NCI-H2081 treated with DMSO at 0.1 percent for 48 hours (cell line): ENCODE measurements at regions not wholly inside any gene's neighbourhood (a gene's known extent, or its start where the extent isn't known, plus 50 kb on each side); places are given as distances from the start of the nearest gene placed in this dataset.
"Not testable (repeated sequence)": the region's sequence is repeated elsewhere in the genome, so short reads cannot be mapped to it uniquely, and the experiment has no call there.

Experiments used
- DNase-seq: peaks from one replicate; lab custom pipeline; 2025; lab: John Stamatoyannopoulos, UW

GRCh38 chrX:40414335-40414734, 166.4 kb upstream of the ATP6AP2 start:
- no peak for DNase-seq

GRCh38 chrX:40411340-40412111, 169.2 kb upstream of the ATP6AP2 start:
- no peak for DNase-seq

DNA sequence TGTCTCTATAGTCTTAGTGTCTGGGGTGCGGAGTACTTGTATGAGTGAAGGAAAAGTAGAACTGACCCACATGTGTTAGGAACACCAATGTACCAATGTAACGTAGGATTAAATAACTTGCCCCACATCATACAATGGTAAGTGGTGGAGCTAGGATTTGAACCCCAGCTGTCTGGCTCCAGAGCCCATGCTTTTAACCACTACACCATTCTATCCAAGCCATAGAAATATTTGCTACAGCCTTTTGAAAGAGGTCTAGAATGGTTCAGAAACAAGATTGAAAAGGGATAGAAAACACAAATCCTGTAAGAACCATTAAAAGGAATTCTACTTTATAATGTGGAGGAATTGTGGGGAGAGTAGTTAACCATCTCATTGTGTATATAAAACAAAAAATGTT, 169.9 kb upstream of the ATP6AP2 start:
- no peak for DNase-seq

DNA sequence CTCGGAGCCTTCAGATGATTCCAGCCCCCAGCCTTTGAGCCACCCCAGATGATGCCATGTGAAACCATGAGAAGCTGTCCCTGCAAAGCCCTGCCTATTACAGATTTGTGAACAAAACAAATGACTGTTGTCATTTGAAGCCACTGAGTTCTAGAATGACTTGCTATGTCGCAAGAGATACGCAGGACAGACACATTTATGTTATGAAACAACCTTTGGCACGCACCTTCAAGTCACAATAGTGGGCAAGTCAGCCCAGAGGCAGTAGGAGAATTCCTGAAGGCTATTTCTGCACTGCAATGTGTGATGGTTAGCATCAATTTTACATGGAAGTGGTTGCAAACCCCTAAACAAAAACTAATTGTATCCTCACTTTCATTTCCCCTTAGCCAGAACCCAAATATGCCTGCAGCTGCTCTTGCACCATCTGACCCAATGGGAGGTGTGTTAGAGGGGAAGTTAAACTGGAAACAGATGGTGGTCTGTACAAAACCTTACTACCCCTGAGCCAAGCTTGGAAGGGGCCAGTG, 174.4 kb upstream of the ATP6AP2 start:
- no peak for DNase-seq

- no peak for DNase-seq
These were observed 175.4 kb upstream of the ATP6AP2 start for GRCh38 chrX:40405399-40405798.

- no peak for DNase-seq
These were observed 177.0 kb upstream of the ATP6AP2 start for GRCh38 chrX:40403757-40404156.

- no peak for DNase-seq
These were observed 177.8 kb upstream of the ATP6AP2 start for GRCh38 chrX:40402831-40403533.

GRCh38 chrX:40395102-40395501, 185.7 kb upstream of the ATP6AP2 start:
- DNase-seq: no peak

DNA sequence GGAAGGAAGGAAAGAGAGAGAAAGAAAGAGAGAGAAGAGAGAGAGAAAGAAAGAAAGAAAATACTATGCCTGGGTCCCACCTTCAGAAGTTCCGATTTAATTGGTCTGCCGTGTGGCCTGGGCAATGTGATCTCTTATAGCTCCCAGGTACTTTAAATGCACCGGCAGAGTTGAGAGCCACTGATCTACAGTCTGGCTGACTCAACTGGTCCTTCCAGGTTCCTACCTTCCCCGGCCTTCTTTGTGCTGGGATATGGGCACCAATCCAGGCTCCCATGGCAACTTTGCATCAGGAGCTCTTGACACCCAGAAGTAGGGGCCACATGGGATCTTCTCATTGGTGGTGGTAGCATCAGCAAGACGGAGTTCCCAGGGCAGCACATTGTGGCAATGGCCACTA, 186.5 kb upstream of the ATP6AP2 start:
- no peak for DNase-seq

DNA sequence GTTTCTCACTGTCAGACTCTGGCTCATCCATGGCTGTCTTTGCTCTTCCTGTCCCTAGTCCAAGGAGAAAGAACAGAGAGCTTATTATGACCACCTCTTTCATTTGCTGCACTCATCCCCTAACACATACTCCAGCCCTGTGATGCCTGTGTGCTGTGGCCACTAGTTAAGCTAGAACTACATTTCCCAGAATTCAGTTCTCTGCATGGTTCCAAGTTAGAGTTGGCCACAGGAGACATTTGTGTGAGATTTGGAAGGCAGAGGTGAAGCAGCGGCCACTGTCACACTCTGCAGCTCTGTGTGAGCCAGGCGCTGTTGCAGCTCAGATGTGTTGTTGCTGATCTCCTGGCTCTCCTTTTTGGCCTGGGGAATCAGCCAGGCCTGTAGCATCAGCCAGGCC, 188.2 kb upstream of the ATP6AP2 start:
- DNase-seq: no peak

DNA sequence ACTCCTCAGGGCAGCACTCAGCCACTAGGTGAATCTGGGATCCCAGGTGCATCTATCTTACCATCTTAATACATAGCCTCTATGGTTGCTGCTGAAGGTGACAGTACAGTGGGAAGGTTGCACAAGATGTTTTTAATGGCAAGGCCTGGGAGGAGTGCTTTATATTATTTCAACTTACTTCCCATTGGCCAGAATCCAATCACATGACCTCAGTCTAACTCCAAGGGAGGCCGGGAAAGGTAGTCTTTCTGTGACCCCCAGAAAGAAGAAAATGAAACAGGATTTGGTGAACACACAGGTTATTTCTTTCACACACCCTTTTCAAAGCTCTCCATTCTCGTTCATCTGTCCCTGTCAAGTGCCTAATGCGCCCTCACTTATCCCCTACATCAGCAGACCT, 189.1 kb upstream of the ATP6AP2 start:
- DNase-seq: no peak

GRCh38 chrX:40389555-40389954, 191.2 kb upstream of the ATP6AP2 start:
- no peak for DNase-seq

DNA sequence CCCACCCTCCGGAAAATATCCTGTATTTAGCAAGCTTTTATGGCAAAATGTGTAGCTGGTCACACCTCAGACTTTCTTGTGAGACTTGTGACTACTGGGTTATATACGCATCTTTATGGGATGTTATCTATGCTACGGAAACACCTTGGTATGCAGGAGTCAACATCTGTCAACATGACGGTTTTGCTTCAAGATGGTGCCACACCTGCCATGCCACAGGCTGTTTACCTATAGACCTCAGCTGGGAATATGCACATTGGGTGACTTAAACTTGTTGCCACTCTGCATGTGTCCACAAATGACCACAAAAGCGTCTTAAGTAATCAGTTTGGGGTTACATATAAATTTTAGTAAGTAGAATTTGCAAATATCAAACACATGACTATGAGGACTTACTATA, 192.3 kb upstream of the ATP6AP2 start:
- no peak for DNase-seq

DNA sequence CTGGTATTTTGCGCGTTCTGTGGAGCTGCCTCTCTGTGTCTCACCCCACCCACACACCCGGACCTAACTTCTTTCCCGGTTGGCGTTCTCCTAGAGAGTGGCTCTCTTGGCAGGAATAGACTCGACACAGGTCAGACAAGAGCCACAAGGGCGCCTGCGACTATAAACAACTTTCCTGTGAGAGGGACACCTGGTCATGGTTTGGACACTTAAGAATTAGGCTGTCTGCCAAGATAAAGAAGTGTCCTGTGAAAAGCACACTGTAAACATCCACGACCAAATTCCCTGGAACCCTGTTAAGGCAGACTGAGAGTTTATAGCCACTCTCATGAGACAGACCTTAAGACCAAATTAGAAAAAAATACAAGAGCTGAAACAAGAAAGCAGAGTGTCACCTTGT, 192.9 kb upstream of the ATP6AP2 start:
- DNase-seq: not testable (repeated sequence)

DNA sequence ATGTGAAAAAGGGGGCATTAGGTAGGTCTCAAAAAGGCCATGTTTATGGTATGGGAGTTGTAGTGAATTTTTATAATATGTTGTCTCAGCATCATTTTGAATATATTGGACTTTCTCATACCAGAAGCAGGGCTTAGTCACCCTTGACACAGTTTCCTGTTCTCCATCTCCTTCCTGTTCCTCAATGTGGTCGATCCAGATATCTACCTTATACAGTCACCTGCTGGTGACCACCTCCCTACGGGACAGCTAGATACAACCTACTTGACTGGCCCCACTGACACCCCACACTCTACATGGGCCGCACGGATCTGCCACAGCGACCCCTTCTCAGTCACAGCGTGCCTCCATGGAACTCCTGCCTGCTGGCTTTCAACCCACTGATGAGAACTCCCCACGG, 193.5 kb upstream of the ATP6AP2 start:
- DNase-seq: not testable (repeated sequence)

- no peak for DNase-seq
These were observed 195.1 kb upstream of the ATP6AP2 start for GRCh38 chrX:40385682-40386081.

DNA sequence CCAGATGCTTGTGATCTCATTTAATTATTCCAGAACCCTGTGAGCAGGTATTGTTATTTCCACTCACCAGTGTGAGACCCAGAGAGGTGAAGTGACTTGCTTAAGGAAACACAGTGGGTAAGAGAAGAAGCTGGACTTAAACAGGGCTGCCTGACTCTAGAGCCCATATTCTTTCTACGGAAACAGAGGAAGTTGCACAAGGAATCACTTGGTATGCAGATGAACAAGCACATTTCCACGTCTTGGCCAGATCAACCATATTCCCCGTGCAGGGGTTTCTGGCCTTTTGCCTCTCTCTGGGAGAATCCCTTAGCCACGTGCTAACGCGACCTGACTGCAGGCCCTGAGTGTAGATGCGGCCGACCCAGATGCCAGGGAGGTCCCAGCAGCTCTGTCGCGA, 195.5 kb upstream of the ATP6AP2 start:
- DNase-seq: no peak

DNA sequence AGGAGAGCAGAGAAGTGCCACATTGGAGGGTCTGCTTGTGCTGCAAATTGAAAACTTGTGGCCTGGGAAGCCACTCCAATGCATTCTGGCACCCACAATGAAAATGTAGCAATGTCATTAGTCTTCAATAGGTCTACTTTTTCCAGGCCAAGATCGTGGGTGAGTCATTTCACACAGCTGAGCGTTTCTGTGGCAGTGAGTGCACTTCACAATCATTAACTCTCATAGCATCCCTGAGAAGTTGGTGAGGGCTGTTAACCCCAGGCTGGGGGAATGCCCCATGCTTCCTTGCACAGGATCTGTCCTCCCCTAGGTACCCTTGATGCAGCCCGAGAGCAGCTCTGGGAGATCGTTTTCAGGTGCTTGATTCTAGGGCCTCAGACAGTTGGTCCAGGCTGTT, 196.8 kb upstream of the ATP6AP2 start:
- no peak for DNase-seq

GRCh38 chrX:40383360-40383759, 197.4 kb upstream of the ATP6AP2 start:
- DNase-seq: no peak

DNA sequence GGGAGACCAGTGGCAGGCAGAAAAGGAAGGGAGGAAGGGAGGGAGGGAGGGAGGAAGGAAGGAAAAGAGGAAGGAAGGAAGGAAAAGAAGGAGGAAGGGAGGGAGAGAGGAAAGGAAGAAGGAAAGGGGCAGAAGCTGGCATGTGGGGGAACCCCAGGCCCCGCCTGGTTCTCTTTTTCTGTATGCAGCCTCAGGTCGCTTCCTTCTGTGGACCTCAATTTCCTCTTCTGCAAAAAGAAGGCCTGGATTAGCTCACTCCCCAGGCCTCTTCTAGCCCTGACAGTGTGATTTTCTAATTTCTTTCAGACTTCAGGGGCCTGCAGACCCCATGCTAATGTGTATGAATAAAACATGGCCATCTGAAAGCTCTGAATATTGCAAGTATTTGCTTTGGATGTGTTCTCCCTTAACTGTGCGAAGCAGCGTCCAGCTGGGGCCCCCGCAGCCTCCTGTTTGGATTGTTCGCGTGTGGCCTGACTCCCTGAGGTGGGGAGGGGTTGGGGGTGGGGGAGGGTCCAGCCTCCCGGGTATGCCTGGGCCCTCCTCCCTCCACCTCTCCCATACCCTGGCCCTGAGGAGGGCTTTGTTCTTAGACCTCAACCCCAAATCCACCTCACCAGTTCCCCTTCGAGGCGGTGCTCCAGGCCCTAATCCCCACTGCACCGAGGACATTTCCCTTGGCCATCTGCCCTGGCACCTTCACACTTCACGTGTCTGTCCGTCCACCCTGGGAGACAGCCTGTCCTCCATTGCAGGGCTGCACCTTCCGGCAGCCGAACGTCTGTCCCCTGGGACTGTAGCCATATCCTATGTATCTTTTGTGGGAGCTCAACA, 199.9 kb upstream of the ATP6AP2 start:
- no peak for DNase-seq

GRCh38 chrX:40377684-40378083, 203.1 kb upstream of the ATP6AP2 start:
- no peak for DNase-seq

DNA sequence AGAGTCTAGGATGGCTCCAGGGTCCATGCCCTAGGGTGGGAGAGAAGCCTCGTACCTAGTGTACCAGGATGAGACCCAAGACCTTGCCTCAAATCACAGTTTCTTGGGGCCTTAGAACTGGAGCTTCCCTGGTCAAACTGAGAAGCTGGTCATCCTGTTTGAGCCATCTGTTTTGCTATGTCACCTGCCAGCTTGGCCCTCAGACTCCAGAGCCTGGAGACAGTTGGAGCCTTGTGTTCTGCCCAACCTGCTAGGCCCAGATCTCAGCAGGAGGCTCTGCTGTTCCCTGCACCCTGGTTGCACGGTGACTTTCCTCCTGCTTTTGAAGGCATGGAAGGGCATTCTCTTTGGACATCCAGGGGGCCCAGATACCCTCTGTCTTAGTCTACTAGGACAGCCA, 206.3 kb upstream of the ATP6AP2 start:
- no peak for DNase-seq

DNA sequence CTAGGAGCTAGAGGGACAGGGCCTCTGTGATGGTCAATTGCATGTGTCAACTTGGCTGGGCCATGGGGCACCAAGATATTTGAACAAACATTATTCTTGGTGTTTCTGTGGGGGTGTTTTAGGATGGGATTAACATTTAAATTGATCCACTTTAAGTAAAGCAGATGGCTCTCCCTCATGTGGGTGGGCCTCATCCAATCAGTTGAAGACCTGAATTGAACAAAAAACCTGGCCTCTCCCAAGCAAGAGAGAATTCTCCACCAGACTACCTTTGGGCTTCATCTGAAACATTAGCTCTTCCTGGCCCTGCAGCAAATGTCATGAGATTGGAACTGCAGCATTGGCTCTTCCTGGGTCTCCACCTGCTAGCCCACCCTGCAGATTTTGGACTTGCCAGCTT, 207.1 kb upstream of the ATP6AP2 start:
- DNase-seq: no peak
